Breast epithelium (tissue), 3 donors: ENCODE measurements at regions not wholly inside any gene's neighbourhood (a gene's known extent, or its start where the extent isn't known, plus 50 kb on each side); places are given as distances from the start of the nearest gene placed in this dataset.

ENCODE experiments used
- POLR2A ChIP-seq: fragments of 450-650 bp; IDR thresholded peaks from one replicate; pipeline ENCODE4 v1.6.1; 2016; ENCODE audit warnings: antibody characterized with exemption, mild to moderate bottlenecking, moderate library complexity
- POLR2AphosphoS5 ChIP-seq, 3 donors: sonication (generic); formaldehyde crosslinking; IDR thresholded peaks; one replicate each; pipeline ENCODE4 v1.6.1; 2017; ENCODE audit warnings: antibody characterized with exemption in 3 of 3
- TF ChIP-seq, protein P1 (sequence below), 3 donors: fragments of 450-650 bp; IDR thresholded peaks; one replicate each; pipeline ENCODE4 v1.5.1; 2016 to 2017; ENCODE audit warnings: antibody characterized with exemption in 3 of 3, mild to moderate bottlenecking in 3 of 3, moderate library complexity in 3 of 3

- TF ChIP-seq, protein P1, sequence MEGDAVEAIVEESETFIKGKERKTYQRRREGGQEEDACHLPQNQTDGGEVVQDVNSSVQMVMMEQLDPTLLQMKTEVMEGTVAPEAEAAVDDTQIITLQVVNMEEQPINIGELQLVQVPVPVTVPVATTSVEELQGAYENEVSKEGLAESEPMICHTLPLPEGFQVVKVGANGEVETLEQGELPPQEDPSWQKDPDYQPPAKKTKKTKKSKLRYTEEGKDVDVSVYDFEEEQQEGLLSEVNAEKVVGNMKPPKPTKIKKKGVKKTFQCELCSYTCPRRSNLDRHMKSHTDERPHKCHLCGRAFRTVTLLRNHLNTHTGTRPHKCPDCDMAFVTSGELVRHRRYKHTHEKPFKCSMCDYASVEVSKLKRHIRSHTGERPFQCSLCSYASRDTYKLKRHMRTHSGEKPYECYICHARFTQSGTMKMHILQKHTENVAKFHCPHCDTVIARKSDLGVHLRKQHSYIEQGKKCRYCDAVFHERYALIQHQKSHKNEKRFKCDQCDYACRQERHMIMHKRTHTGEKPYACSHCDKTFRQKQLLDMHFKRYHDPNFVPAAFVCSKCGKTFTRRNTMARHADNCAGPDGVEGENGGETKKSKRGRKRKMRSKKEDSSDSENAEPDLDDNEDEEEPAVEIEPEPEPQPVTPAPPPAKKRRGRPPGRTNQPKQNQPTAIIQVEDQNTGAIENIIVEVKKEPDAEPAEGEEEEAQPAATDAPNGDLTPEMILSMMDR (IDR thresholded peaks at IDR 0.05), result no peak
- TF ChIP-seq POLR2AphosphoS5 (IDR thresholded peaks at IDR 0.05), result no peak
- no peak for TF ChIP-seq POLR2A
Observed at GRCh38 chr14:27862684-27863083, 903.9 kb upstream of the FOXG1 start.
